Uterus (tissue), 2 donors: ENCODE measurements at regions not wholly inside any gene's neighbourhood (a gene's known extent, or its start where the extent isn't known, plus 50 kb on each side); places are given as distances from the start of the nearest gene placed in this dataset.

Source experiments
- CTCF ChIP-seq, 4 experiments: fragments of 200-600 bp in 2 of 4; fragments of 450-650 bp in 2 of 4; sonication (generic) in 2 of 4; IDR thresholded peaks; one replicate each; pipeline ENCODE4 v1.5.1; 2016 to 2019; ENCODE audit warnings: antibody characterized with exemption in 4 of 4, mild to moderate bottlenecking in 2 of 4, moderate library complexity in 1 of 4
- POLR2A ChIP-seq, 2 donors: fragments of 450-650 bp; IDR thresholded peaks; one replicate each; pipeline ENCODE4 v1.6.1; 2016; ENCODE audit warnings: antibody characterized with exemption in 2 of 2, mild to moderate bottlenecking in 1 of 2, moderate library complexity in 1 of 2

GRCh38 chr2:239574054-239574433 is 173.2 kb upstream of the HDAC4 start:
- TF ChIP-seq CTCF (IDR thresholded peaks at IDR 0.05) (no peak), POLR2A (IDR thresholded peaks at IDR 0.05) (no peak)
